GM06990 (cell line): ENCODE measurements at regions not wholly inside any gene's neighbourhood (a gene's known extent, or its start where the extent isn't known, plus 50 kb on each side); places are given as distances from the start of the nearest gene placed in this dataset.

Experiments used
- DNase-seq: peaks from one replicate; pipeline ENCODE4 v3.0.0-alpha.2; 2011; ENCODE audit not compliant: insufficient read length; ENCODE audit errors: extremely low read depth
- H3K27me3 ChIP-seq: replicated peaks from 2 replicates; pipeline ENCODE4 v1.6.0; 2011; ENCODE audit warnings: low read length; ENCODE audit not compliant: control insufficient read depth, insufficient read depth
- H3K36me3 ChIP-seq: 2 replicates; pipeline ENCODE4 v1.5.1; 2011; ENCODE audit warnings: low read length; ENCODE audit not compliant: control insufficient read depth, insufficient read depth
- H3K4me3 ChIP-seq: replicated peaks from 2 replicates; pipeline ENCODE4 v1.5.1; 2011; ENCODE audit warnings: low read depth, mild to moderate bottlenecking, control low read depth, low read length
- CTCF ChIP-seq: IDR thresholded peaks from 2 replicates; pipeline ENCODE4 v1.5.1; 2011; ENCODE audit warnings: low read length, control low read depth, mild to moderate bottlenecking, inconsistent platforms; ENCODE audit not compliant: insufficient read depth, poor library complexity, severe bottlenecking

GRCh38 chr4:11268149-11268548 lies 160.5 kb downstream of the HS3ST1 start:
- no peak for DNase-seq
- no peaks in the 10 kb centered on the region for H3K27me3 ChIP-seq
- TF ChIP-seq CTCF, result no peak
- H3K4me3 ChIP-seq, result no peak overlapping the region
- H3K36me3 ChIP-seq, result no peaks in the 10 kb centered on the region; the same call in 1 of the 2 replicates

GRCh38 chr4:11264841-11265240 lies 163.9 kb downstream of the HS3ST1 start:
- no peak for TF ChIP-seq CTCF
- Histone ChIP-seq H3K27me3 (no peaks in the 10 kb centered on the region), H3K36me3 (no peaks in the 10 kb centered on the region; the same call in 1 of the 2 replicates), H3K4me3 (no peak overlapping the region)
- DNase-seq, result no peak

GRCh38 chr4:11264346-11264745 lies 164.3 kb downstream of the HS3ST1 start:
- DNase-seq, result no peak
- Histone ChIP-seq H3K36me3 (no peaks in the 10 kb centered on the region; the same call in 1 of the 2 replicates), H3K4me3 (no peak overlapping the region), H3K27me3 (no peaks in the 10 kb centered on the region)
- no peak for TF ChIP-seq CTCF

GRCh38 chr4:11263208-11263607 lies 165.5 kb downstream of the HS3ST1 start:
- no peak for DNase-seq
- no peaks in the 10 kb centered on the region for H3K27me3 ChIP-seq
- H3K36me3 ChIP-seq, result no peaks in the 10 kb centered on the region; the same call in 1 of the 2 replicates
- TF ChIP-seq CTCF, result no peak
- H3K4me3 ChIP-seq, result no peak overlapping the region

GRCh38 chr4:11261066-11261850 lies 167.4 kb downstream of the HS3ST1 start:
- TF ChIP-seq CTCF, result no peak
- H3K36me3 ChIP-seq, result no peaks in the 10 kb centered on the region
- H3K4me3 ChIP-seq, result no peak overlapping the region
- H3K27me3 ChIP-seq, result no peaks in the 10 kb centered on the region
- DNase-seq, result no peak
